ENCODE measurements at regions not wholly inside any gene's neighbourhood (a gene's known extent, or its start where the extent isn't known, plus 50 kb on each side); places are given as distances from the start of the nearest gene placed in this dataset.

GRCh38 chr21:35521852-35522505 is 472.9 kb upstream of the RUNX1 start:
- TF ChIP-seq POLR2A (IDR thresholded peaks at IDR 0.05): no peak
- TF ChIP-seq, protein P1, sequence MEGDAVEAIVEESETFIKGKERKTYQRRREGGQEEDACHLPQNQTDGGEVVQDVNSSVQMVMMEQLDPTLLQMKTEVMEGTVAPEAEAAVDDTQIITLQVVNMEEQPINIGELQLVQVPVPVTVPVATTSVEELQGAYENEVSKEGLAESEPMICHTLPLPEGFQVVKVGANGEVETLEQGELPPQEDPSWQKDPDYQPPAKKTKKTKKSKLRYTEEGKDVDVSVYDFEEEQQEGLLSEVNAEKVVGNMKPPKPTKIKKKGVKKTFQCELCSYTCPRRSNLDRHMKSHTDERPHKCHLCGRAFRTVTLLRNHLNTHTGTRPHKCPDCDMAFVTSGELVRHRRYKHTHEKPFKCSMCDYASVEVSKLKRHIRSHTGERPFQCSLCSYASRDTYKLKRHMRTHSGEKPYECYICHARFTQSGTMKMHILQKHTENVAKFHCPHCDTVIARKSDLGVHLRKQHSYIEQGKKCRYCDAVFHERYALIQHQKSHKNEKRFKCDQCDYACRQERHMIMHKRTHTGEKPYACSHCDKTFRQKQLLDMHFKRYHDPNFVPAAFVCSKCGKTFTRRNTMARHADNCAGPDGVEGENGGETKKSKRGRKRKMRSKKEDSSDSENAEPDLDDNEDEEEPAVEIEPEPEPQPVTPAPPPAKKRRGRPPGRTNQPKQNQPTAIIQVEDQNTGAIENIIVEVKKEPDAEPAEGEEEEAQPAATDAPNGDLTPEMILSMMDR (IDR thresholded peaks at IDR 0.05): no peak
